Hepatocyte (in vitro differentiated cells): ENCODE measurements at regions not wholly inside any gene's neighbourhood (a gene's known extent, or its start where the extent isn't known, plus 50 kb on each side); places are given as distances from the start of the nearest gene placed in this dataset.
A peak's percentile ranks its signal among the peaks of the same experiment; 100 is the strongest.

ENCODE experiments used
- DNase-seq: peaks from one replicate; pipeline ENCODE4 v3.0.0-alpha.2; 2016; ENCODE audit warnings: low spot score
- H2AFZ ChIP-seq: fragments of 200-600 bp; sonication (generic); 2 replicates; pipeline ENCODE4 v1.6.0; 2016; ENCODE audit warnings: antibody characterized with exemption, mild to moderate bottlenecking
- H3K27ac ChIP-seq: fragments of 200-600 bp; sonication (generic); 2 replicates; pipeline ENCODE4 v1.5.1; 2016; ENCODE audit warnings: mild to moderate bottlenecking
- H3K27me3 ChIP-seq: fragments of 200-600 bp; sonication (generic); 2 replicates; pipeline ENCODE4 v1.6.1; 2016
- H3K36me3 ChIP-seq: fragments of 200-600 bp; sonication (generic); replicated peaks from 2 replicates; pipeline ENCODE4 v1.5.1; 2016; ENCODE audit warnings: low read depth; ENCODE audit not compliant: insufficient read depth
- H3K4me1 ChIP-seq: fragments of 200-600 bp; sonication (generic); 2 replicates; pipeline ENCODE4 v1.5.1; 2016; ENCODE audit warnings: mild to moderate bottlenecking, moderate library complexity; ENCODE audit not compliant: insufficient read depth
- H3K4me2 ChIP-seq: fragments of 200-600 bp; sonication (generic); 2 replicates; pipeline ENCODE4 v1.6.0; 2016
- H3K4me3 ChIP-seq: fragments of 200-600 bp; sonication (generic); 2 replicates; pipeline ENCODE4 v1.5.1; 2016; ENCODE audit warnings: mild to moderate bottlenecking
- H3K79me2 ChIP-seq: fragments of 200-600 bp; sonication (generic); 2 replicates; pipeline ENCODE4 v1.6.0; 2017; ENCODE audit warnings: mild to moderate bottlenecking
- H3K9me2 ChIP-seq: fragments of 200-600 bp; sonication (generic); replicated peaks from 2 replicates; pipeline ENCODE4 v1.6.0; 2017; ENCODE audit warnings: mild to moderate bottlenecking; ENCODE audit not compliant: insufficient read depth
- H3K9me3 ChIP-seq: fragments of 200-600 bp; sonication (generic); 2 replicates; pipeline ENCODE4 v1.5.1; 2016; ENCODE audit warnings: low read depth, mild to moderate bottlenecking
- H4K20me1 ChIP-seq: fragments of 200-600 bp; sonication (generic); 2 replicates; pipeline ENCODE4 v1.6.0; 2016; ENCODE audit warnings: mild to moderate bottlenecking; ENCODE audit not compliant: insufficient read depth, poor library complexity, severe bottlenecking
- CTCF ChIP-seq: fragments of 200-600 bp; sonication (generic); IDR thresholded peaks from 2 replicates; pipeline ENCODE4 v1.5.1; 2016; ENCODE audit warnings: antibody characterized with exemption, mild to moderate bottlenecking; ENCODE audit not compliant: poor library complexity
- EZH2 ChIP-seq: fragments of 200-600 bp; sonication (generic); IDR thresholded peaks from 2 replicates; pipeline ENCODE4 v1.6.1; 2016; ENCODE audit warnings: antibody characterized with exemption, mild to moderate bottlenecking, borderline replicate concordance
- EZH2phosphoT487 ChIP-seq: fragments of 200-600 bp; sonication (generic); IDR thresholded peaks from one replicate; pipeline ENCODE4 v1.6.1; 2018; ENCODE audit warnings: antibody characterized with exemption, mild to moderate bottlenecking, low read depth, moderate library complexity; ENCODE audit not compliant: unreplicated experiment, severe bottlenecking
- WGBS: methylation state at CpG from one replicate; pipeline ENCODE4 v1.1.6; 2016; ENCODE audit warnings: low lambda C conversion rate; ENCODE audit errors: missing lambda C conversion rate; 5-methylcytosine and 5-hydroxymethylcytosine counted together

DNA sequence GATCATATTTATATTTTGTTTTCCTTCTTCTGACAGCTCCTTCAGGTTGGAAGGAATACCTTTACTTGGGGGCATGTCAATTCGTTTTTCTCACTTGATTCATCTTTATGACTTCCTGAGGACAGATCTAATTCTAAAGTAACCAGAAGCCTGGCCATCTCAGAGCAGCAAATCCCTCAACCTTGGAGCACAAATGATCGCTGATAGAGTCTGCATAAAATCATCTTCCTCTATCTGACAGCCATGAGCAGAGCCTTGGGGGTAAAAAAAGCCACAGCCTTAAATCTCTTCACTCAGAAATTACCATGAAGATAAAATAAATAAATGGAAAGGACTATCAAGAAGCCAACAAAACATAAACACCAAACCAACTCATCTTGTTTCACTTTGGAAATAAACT, 325.8 kb downstream of the PRR16 start:
- no peak for DNase-seq
- Histone ChIP-seq H3K9me3 (no peaks in the 10 kb centered on the region), H3K4me1 (no peaks in the 10 kb centered on the region), H3K27ac (no peak overlapping the region), H3K9me2 (no peaks in the 10 kb centered on the region), H3K4me3 (no peak overlapping the region), H3K4me2 (no peak overlapping the region), H3K27me3 (no peaks in the 10 kb centered on the region), H3K36me3 (no peaks in the 10 kb centered on the region), H4K20me1 (no peaks in the 10 kb centered on the region), H3K79me2 (no peaks in the 10 kb centered on the region), H2AFZ (peak overlapping the region; percentile 18)
- 38% methylated on average over 2 of the region's 2 CpGs for WGBS
- TF ChIP-seq CTCF (no peak), EZH2phosphoT487 (no peak), EZH2 (no peak)

- no peak for DNase-seq
- Histone ChIP-seq H3K4me3 (no peak overlapping the region), H3K9me2 (no peaks in the 10 kb centered on the region), H3K27me3 (no peaks in the 10 kb centered on the region), H3K36me3 (no peaks in the 10 kb centered on the region), H3K4me2 (no peak overlapping the region), H3K9me3 (no peaks in the 10 kb centered on the region), H3K4me1 (no peaks in the 10 kb centered on the region), H4K20me1 (no peaks in the 10 kb centered on the region), H3K27ac (no peak overlapping the region), H2AFZ (peak overlapping the region; percentile 18), H3K79me2 (no peaks in the 10 kb centered on the region)
- 66% methylated on average over 1 of the region's 1 CpG for WGBS
- TF ChIP-seq EZH2 (no peak), EZH2phosphoT487 (no peak)
Observed at GRCh38 chr5:120790339-120790738, 326.2 kb downstream of the PRR16 start.

GRCh38 chr5:120792477-120792876, 328.4 kb downstream of the PRR16 start:
- Histone ChIP-seq H3K36me3 (no peaks in the 10 kb centered on the region), H3K27me3 (no peaks in the 10 kb centered on the region), H3K4me3 (no peak overlapping the region), H2AFZ (no peak overlapping the region), H4K20me1 (no peaks in the 10 kb centered on the region), H3K9me3 (no peaks in the 10 kb centered on the region), H3K4me1 (no peaks in the 10 kb centered on the region), H3K4me2 (no peak overlapping the region), H3K9me2 (no peaks in the 10 kb centered on the region), H3K27ac (no peak overlapping the region), H3K79me2 (no peaks in the 10 kb centered on the region)
- 77% methylated on average over 2 of the region's 2 CpGs for WGBS
- TF ChIP-seq EZH2phosphoT487, result no peak
- TF ChIP-seq EZH2, result no peak
- TF ChIP-seq CTCF, result no peak
- DNase-seq, result no peak

- no peaks in the 10 kb centered on the region for H3K9me2 ChIP-seq
- no peak overlapping the region for H3K4me3 ChIP-seq
- H3K4me2 ChIP-seq, result no peak overlapping the region
- no peak for TF ChIP-seq EZH2phosphoT487
- no peak for TF ChIP-seq EZH2
- TF ChIP-seq CTCF, result no peak
- no peak overlapping the region for H3K27ac ChIP-seq
- 92% methylated on average over 1 of the region's 1 CpG for WGBS
- H3K36me3 ChIP-seq, result no peaks in the 10 kb centered on the region
- no peaks in the 10 kb centered on the region for H3K27me3 ChIP-seq
- H2AFZ ChIP-seq, result no peak overlapping the region
- no peaks in the 10 kb centered on the region for H4K20me1 ChIP-seq
- DNase-seq, result no peak
- H3K79me2 ChIP-seq, result no peaks in the 10 kb centered on the region
- H3K9me3 ChIP-seq, result no peaks in the 10 kb centered on the region
- H3K4me1 ChIP-seq, result no peaks in the 10 kb centered on the region
Observed at GRCh38 chr5:120794121-120794520, 330.0 kb downstream of the PRR16 start.
